GM12864 (cell line): ENCODE measurements at regions not wholly inside any gene's neighbourhood (a gene's known extent, or its start where the extent isn't known, plus 50 kb on each side); places are given as distances from the start of the nearest gene placed in this dataset.

ENCODE experiments used
- DNase-seq: peaks from one replicate; pipeline ENCODE4 v3.0.0-alpha.2; 2011; ENCODE audit warnings: low read depth
- H3K4me3 ChIP-seq: 2 replicates; pipeline ENCODE4 v1.5.1; 2011; ENCODE audit warnings: mild to moderate bottlenecking, low read depth, low read length, control low read depth
- TF ChIP-seq, protein P1 (sequence below): IDR thresholded peaks from 2 replicates; pipeline ENCODE4 v1.5.1; 2011; ENCODE audit warnings: low read depth, mild to moderate bottlenecking, moderate library complexity, low read length, control low read depth, inconsistent platforms; ENCODE audit errors: missing control alignments

DNA sequence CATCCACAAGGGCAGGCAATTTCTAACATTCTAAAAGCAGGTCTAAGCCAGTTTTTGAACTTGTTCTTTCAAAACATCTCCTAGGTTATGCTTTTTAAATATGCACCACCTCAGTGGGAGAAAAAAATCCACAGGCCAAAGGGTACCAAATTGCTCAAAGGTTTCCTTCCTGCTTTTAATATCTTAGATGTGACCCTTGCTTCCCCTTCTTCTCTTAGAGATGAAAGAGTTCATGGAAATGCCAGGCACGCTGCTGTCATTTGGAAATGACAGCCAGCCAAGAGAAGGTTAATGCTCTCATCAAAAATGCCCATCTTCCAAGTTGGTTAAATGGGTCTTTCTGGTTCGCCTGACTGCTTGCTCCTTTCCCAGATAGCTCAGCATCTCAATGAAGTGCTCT is 497.1 kb downstream of the CD83 start:
- TF ChIP-seq, protein P1, sequence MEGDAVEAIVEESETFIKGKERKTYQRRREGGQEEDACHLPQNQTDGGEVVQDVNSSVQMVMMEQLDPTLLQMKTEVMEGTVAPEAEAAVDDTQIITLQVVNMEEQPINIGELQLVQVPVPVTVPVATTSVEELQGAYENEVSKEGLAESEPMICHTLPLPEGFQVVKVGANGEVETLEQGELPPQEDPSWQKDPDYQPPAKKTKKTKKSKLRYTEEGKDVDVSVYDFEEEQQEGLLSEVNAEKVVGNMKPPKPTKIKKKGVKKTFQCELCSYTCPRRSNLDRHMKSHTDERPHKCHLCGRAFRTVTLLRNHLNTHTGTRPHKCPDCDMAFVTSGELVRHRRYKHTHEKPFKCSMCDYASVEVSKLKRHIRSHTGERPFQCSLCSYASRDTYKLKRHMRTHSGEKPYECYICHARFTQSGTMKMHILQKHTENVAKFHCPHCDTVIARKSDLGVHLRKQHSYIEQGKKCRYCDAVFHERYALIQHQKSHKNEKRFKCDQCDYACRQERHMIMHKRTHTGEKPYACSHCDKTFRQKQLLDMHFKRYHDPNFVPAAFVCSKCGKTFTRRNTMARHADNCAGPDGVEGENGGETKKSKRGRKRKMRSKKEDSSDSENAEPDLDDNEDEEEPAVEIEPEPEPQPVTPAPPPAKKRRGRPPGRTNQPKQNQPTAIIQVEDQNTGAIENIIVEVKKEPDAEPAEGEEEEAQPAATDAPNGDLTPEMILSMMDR: no peak
- DNase-seq: no peak
- no peak overlapping the region for H3K4me3 ChIP-seq

DNA sequence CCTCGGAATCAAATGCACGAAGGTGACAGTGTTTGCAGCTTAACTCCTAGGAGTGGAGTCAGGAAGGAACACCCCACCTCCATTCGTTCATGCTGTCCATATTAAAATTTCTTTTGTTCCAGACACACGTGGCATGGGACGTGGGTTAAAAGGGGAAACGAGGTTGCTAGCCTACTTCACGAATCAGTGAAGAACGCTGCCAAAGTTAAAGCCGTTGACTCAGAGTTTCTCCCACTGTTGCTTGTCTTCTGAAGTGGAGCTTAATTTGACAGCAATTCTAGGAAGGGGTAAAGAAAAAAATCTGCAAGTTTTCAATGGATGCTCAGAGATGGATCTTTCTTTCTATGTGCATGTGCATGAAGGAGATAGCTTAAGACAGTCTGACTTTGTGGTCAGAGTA is 499.1 kb downstream of the CD83 start:
- no peak for DNase-seq
- TF ChIP-seq, protein P1: no peak
- H3K4me3 ChIP-seq: no peak overlapping the region

DNA sequence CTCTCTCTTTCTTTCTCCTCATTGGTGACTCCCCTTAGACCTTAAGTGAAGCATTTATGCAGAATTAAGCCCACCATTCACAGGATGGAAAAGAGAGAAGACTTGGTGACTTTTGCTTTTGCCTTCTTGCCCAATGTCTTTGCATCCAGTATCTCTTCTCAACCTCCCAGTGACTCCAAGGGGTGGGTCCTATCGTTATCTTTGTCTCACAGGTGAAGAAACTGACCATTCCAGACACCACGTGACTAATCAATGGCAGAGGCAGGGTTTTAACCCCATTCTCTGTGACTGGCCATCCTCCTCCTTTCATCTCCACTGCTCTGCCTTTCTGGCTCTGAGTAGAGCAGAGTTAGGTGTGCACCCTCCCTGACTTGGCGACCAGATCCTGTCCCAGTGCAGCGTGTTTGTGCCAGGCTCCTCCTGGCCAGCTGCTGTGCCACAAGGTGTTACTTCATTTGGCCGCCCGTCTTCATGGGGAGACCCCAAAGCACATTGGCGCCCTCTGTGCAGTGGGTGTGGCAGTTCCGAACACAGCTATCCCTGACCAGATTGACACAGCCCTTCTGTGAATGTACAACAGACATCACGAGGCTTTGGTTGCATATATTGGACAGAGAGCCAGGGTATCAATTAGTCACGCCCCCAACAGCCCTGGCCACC is 501.3 kb downstream of the CD83 start:
- TF ChIP-seq, protein P1: no peak
- H3K4me3 ChIP-seq: no peak overlapping the region
- DNase-seq: no peak

DNA sequence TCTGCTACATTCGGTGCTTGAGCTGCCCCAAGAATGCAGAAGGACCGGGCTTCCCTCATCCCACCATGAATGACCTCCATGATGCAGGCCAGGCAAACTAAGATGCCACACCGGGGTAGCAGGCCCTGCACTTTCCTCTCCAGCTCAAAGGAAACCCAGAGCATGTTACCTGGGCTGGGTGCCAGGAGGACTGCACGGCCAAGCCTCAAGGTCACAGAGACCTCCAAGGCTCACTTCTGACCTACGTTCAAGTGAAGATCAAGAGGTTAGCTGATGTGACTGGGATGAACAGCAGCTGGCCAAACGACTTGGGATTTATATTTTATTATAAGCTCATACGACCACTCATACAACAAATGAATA is 501.8 kb downstream of the CD83 start:
- TF ChIP-seq, protein P1: no peak
- no peak for DNase-seq
- H3K4me3 ChIP-seq: no peak overlapping the region

DNA sequence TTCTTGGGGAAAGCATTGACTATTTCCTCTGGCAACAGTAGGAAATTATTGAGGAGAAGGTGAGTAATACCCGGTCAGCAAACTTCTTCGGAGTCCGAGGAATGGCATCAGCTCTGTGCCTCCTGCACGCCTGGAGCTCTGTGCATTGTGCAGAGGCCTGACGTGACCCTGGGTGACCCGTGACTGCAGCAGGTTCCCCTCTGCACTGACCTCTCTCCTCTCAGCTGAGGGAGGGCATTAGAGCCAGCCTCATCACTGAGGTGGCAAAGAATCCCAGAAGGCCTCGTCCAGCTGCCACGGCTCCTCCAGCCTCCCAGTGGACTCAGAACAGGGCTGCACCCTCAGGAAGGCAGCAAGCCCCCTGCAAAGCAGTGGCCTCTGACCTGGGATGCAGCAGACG is 502.9 kb downstream of the CD83 start:
- H3K4me3 ChIP-seq: no peak overlapping the region
- DNase-seq: no peak
- TF ChIP-seq, protein P1: no peak

DNA sequence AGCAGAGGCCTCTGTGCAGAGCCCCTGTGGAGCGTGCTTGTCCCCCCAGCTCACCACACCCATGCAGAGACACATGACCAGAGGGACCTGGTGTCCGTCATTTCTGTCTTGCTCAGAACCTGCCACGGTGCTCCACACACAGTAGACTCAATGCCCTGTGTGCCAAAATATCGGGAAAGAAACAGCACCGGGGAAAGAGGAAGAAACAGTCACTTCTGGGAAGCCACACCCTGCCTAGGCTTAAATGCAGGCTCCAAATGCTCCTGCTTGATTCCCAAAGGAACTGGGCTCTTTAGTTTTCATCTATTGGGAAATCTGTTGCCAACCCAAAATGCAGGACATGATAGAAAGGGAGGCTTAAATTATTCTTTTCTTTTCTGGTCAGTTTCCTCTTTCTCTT is 503.9 kb downstream of the CD83 start:
- DNase-seq: no peak
- TF ChIP-seq, protein P1: no peak
- no peak overlapping the region for H3K4me3 ChIP-seq

DNA sequence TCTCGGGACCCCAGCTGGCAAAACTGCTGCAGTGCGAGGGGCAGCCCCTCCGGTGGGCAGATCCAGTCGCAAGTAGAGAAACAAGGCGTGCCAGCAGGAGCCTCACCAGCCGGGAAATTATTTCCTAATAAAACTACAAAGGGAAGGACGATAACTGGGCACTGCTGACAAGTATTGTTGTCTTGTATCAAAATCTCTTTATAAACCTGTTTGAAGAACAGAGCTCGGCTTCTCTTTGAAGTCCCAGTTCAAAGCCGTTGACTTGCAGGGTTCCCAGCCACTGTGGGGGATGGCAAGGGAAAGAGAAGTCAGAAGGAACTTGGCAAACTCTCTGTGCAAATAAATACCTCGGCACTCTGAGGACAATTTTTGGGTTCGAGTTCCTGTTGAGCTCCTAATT is 504.5 kb downstream of the CD83 start:
- no peak overlapping the region for H3K4me3 ChIP-seq
- DNase-seq: no peak
- TF ChIP-seq, protein P1: no peak
